22Rv1 (cell line): ENCODE measurements at regions not wholly inside any gene's neighbourhood (a gene's known extent, or its start where the extent isn't known, plus 50 kb on each side); places are given as distances from the start of the nearest gene placed in this dataset.

Source experiments
- CTCF ChIP-seq: fragments of 450-650 bp; IDR thresholded peaks from 2 replicates; pipeline ENCODE4 v1.5.1; 2017; ENCODE audit warnings: mild to moderate bottlenecking
- ZFX ChIP-seq: fragments of 450-650 bp; IDR thresholded peaks from 2 replicates; pipeline ENCODE4 v1.6.1; 2017; ENCODE audit warnings: antibody characterized with exemption, borderline replicate concordance

- TF ChIP-seq CTCF, result no peak
- TF ChIP-seq ZFX, result no peak
Observed at GRCh38 chr1:82299656-82300055, 498.9 kb downstream of the ADGRL2 start.
